K562 (cell line): ENCODE measurements at regions not wholly inside any gene's neighbourhood (a gene's known extent, or its start where the extent isn't known, plus 50 kb on each side); places are given as distances from the start of the nearest gene placed in this dataset.

Source experiments
- ATAC-seq: fragments of 200-7000 bp; cut with Tn5 transposase; 3 replicates; pipeline ENCODE4 v1.9.1; 2020; ENCODE audit warnings: moderate library complexity
- BruUV-seq: library from RNA; stranded (reverse); fragments of 400-500 nt; replicated peaks from 2 replicates; lab custom pipeline; 2021; lab: Mats Ljungman, UMichigan
- CTCF ChIA-PET: fragments of 300-600 bp; formaldehyde crosslinking; extraction: SDS; loops from one replicate; lab custom pipeline; 2021; ENCODE audit warnings: low intra/inter-chr PET ratio; lab: Yijun Ruan, JAX
- POLR2A ChIA-PET: fragments of 300-600, 350-650 bp; sonication (Branson Sonifier 250); formaldehyde crosslinking; extraction: SDS; loops from one replicate; lab custom pipeline; 2021; ENCODE audit warnings: antibody characterized with exemption, inconsistent platforms; lab: Yijun Ruan, JAX
- DNase-seq, 4 experiments: peaks; one replicate each; pipeline versions ENCODE4 v3.0.0 to v3.0.0-alpha.2; 2011 to 2018; ENCODE audit warnings: low spot score in 3 of 4, mixed read lengths in 3 of 4; ENCODE audit errors: extremely low read depth in 1 of 4
- FAIRE-seq: peaks from 2 replicates; lab custom pipeline; 2011; peaks lifted over from hg19 to GRCh38; lab: Jason Lieb, UNC
- H2AFZ ChIP-seq: 2 replicates; pipeline ENCODE4 v1.6.0; 2011; ENCODE audit warnings: low read depth, low read length, control low read depth, inconsistent platforms
- H3K27ac ChIP-seq: fragments of 200-600 bp; 3 replicates; pipeline ENCODE4 v1.8.0; 2011; ENCODE audit warnings: low read depth, mild to moderate bottlenecking, control low read depth, inconsistent platforms, low read length, moderate library complexity, mixed read lengths; ENCODE audit errors: extremely low read depth
- H3K27me3 ChIP-seq, 2 experiments: fragments of 300-600 bp in 1 of 2; 2 replicates in 1 of 2; 3 replicates in 1 of 2; pipeline versions ENCODE4 v1.6.0 to v1.8.0; 2011; ENCODE audit warnings: inconsistent platforms in 2 of 2, low read length in 2 of 2, mild to moderate bottlenecking in 1 of 2, mixed read lengths in 1 of 2, moderate library complexity in 1 of 2; ENCODE audit not compliant: control insufficient read depth in 2 of 2, insufficient read depth in 2 of 2
- H3K36me3 ChIP-seq: fragments of 300-600 bp; 3 replicates; pipeline ENCODE4 v1.8.0; 2011; ENCODE audit warnings: mild to moderate bottlenecking, low read length, inconsistent platforms; ENCODE audit not compliant: control insufficient read depth, insufficient read depth
- H3K4me1 ChIP-seq, 2 experiments: fragments of 200-600 bp in 1 of 2; replicated peaks in 1 of 2; 2 replicates in 1 of 2; 3 replicates in 1 of 2; pipeline versions ENCODE4 v1.5.1 to v1.8.0; 2011; ENCODE audit warnings: inconsistent platforms in 2 of 2, low read length in 2 of 2, mild to moderate bottlenecking in 1 of 2, mixed read lengths in 1 of 2, moderate library complexity in 1 of 2; ENCODE audit not compliant: control insufficient read depth in 2 of 2, insufficient read depth in 2 of 2
- H3K4me2 ChIP-seq: 2 replicates; pipeline ENCODE4 v1.6.1; 2011; ENCODE audit warnings: low read length, control low read depth, inconsistent platforms, mixed read lengths; ENCODE audit not compliant: insufficient read depth
- H3K4me3 ChIP-seq: fragments of 200-600 bp; sonication (generic), shearing (Covaris generic); 2 replicates; pipeline ENCODE4 v1.5.1; 2016; ENCODE audit warnings: control low read depth, inconsistent platforms
- H3K79me2 ChIP-seq: fragments of 200-600 bp; 3 replicates; pipeline ENCODE4 v1.8.0; 2011; ENCODE audit warnings: low read length, inconsistent platforms; ENCODE audit not compliant: control insufficient read depth, insufficient read depth
- H3K9ac ChIP-seq, 2 experiments: 2 replicates each; pipeline versions ENCODE4 v1.6.0 to v1.6.1; 2011; ENCODE audit warnings: low read depth in 2 of 2, low read length in 2 of 2, control low read depth in 1 of 2, inconsistent platforms in 1 of 2, mild to moderate bottlenecking in 1 of 2, mixed read lengths in 1 of 2; ENCODE audit not compliant: insufficient read depth in 1 of 2
- H3K9me1 ChIP-seq: one replicate; pipeline ENCODE4 v1.6.0; 2011; ENCODE audit warnings: inconsistent platforms, mild to moderate bottlenecking, low read length, moderate library complexity; ENCODE audit not compliant: control insufficient read depth, insufficient read depth
- H3K9me3 ChIP-seq: replicated peaks from 2 replicates; pipeline ENCODE4 v1.5.1; 2011; ENCODE audit warnings: low read depth, low read length, inconsistent platforms; ENCODE audit not compliant: control insufficient read depth, insufficient read depth
- H4K20me1 ChIP-seq: replicated peaks from 2 replicates; pipeline ENCODE4 v1.6.1; 2011; ENCODE audit warnings: low read length, inconsistent platforms, mixed read lengths; ENCODE audit not compliant: control insufficient read depth, insufficient read depth
- BMI1 ChIP-seq: fragments of 150-350 bp; IDR thresholded peaks from 2 replicates; pipeline ENCODE4 v1.6.1; 2014; ENCODE audit warnings: low read length
- CCAR2 ChIP-seq: fragments of 200-400 bp; formaldehyde crosslinking; IDR thresholded peaks from 2 replicates; pipeline ENCODE4 v1.6.1; 2017; ENCODE audit warnings: mild to moderate bottlenecking, low read depth, low read length
- CTCF ChIP-seq, 3 experiments: IDR thresholded peaks in 2 of 3; conservative IDR thresholded peaks in 1 of 3; 2 replicates each; pipeline ENCODE4 v1.5.1; 2011 to 2012; ENCODE audit warnings: low read length in 3 of 3, mild to moderate bottlenecking in 3 of 3, control low read depth in 2 of 3, improper control_type of control experiment in 1 of 3, inconsistent platforms in 1 of 3, low read depth in 1 of 3, mixed read lengths in 1 of 3, moderate library complexity in 1 of 3; ENCODE audit not compliant: insufficient read depth in 2 of 3
- RAD21 ChIP-seq, 2 experiments: fragments of 250-450 bp in 1 of 2; fragments of 450-650 bp in 1 of 2; sonication (Bioruptor Pico) in 1 of 2; formaldehyde crosslinking in 1 of 2; IDR thresholded peaks in 1 of 2; conservative IDR thresholded peaks in 1 of 2; 2 replicates each; pipeline versions ENCODE4 v1.4.0 to v1.8.0; 2020 to 2022; ENCODE audit warnings: mild to moderate bottlenecking in 2 of 2, moderate library complexity in 1 of 2
- REST ChIP-seq, 2 experiments: fragments of 450-650 bp; formaldehyde crosslinking in 1 of 2; IDR thresholded peaks; 2 replicates each; pipeline versions ENCODE4 v1.4.0 to v1.6.1; 2014 to 2020; ENCODE audit warnings: mild to moderate bottlenecking in 2 of 2, borderline replicate concordance in 1 of 2, low read depth in 1 of 2
- SP1 ChIP-seq: sonication (generic); formaldehyde crosslinking; IDR thresholded peaks from 2 replicates; pipeline ENCODE4 v1.8.1; 2022; ENCODE audit warnings: mild to moderate bottlenecking, missing genetic modification reagents
- TRIM28 ChIP-seq: fragments of 450-650 bp; IDR thresholded peaks from 2 replicates; pipeline ENCODE4 v1.6.1; 2017
- ZNF212 ChIP-seq: fragments of 450-650 bp; formaldehyde crosslinking; IDR thresholded peaks from 2 replicates; pipeline ENCODE4 v1.4.0; 2020; ENCODE audit warnings: mild to moderate bottlenecking
- WGBS: fragments of 100-300 bp; shearing (Covaris generic); methylation state at CpG from one replicate; pipeline ENCODE4 v1.1.6; 2016; ENCODE audit warnings: low coverage, mixed read lengths; ENCODE audit not compliant: insufficient coverage; ENCODE audit errors: missing lambda C conversion rate; 5-methylcytosine and 5-hydroxymethylcytosine counted together
- in situ Hi-C: fragments of 300-500 bp; cut with MboI; formaldehyde crosslinking; loops from 4 replicates; pipeline ENCODE4 v1.15.0; 2018; ENCODE audit warnings: inconsistent platforms, mixed read lengths
- intact Hi-C: fragments of 100-400 bp; cut with micrococcal nuclease; formaldehyde crosslinking; loops from 2 replicates; pipeline ENCODE4 v1.14.2; 2022

GRCh38 chr2:12126318-12126717 lies 379.9 kb downstream of the LPIN1 start:
- BruUV-seq: no TSS peak
- CTCF ChIA-PET: no interaction called here

More at GRCh38 chr2:12126318-12126717, 379.9 kb downstream of the LPIN1 start:
- no peak overlapping the region for H3K4me3 ChIP-seq
- TF ChIP-seq RAD21 (CRISPR knock-in tag; conservative IDR thresholded peaks at IDR 0.05 in 1 of 2, IDR thresholded peaks at IDR 0.05 in 1 of 2): peak in 1 of 2 experiments; percentile 53; a peak in 2 of 4 replicates
- TF ChIP-seq ZNF212 (CRISPR knock-in tag): no peak
- peak; percentile 34; the same call in 1 of the 2 replicates for TF ChIP-seq REST (IDR thresholded peaks at IDR 0.05; ENCODE audit: borderline replicate concordance)
- TF ChIP-seq REST (CRISPR knock-in tag; IDR thresholded peaks at IDR 0.05; ENCODE audit: low read depth): no peak
- no peak for TF ChIP-seq CCAR2
- TF ChIP-seq SP1: no peak
- TF ChIP-seq CTCF (IDR thresholded peaks at IDR 0.05 in 2 of 3, conservative IDR thresholded peaks at IDR 0.05 in 1 of 3; ENCODE audit: insufficient read depth in 2 of 3, low read depth in 1 of 3, low read length in 3 of 3): peak in 2 of 3 experiments; percentile 5 to 26; a peak in 2 of 6 replicates
- TF ChIP-seq TRIM28: no peak
- no peak for TF ChIP-seq BMI1
- peak; percentile 62 for ATAC-seq
- no peaks in the 10 kb centered on the region; a peak in 2 of 5 replicates for H3K27me3 ChIP-seq
- no peak overlapping the region for H3K9ac ChIP-seq
- H3K36me3 ChIP-seq: no peaks in the 10 kb centered on the region
- 6% methylated on average over 3 of the region's 3 CpGs for WGBS
- peak in 1 of 4 experiments; percentile 31 for DNase-seq
- POLR2A ChIA-PET: interaction anchor here (0.6 to 1.0 kb wide), 2 partner anchors 15 to 591 kb away, joined by 3 read pairs; partner anchors contain the start of gene TRIB2
- H3K27ac ChIP-seq: no peak overlapping the region
- H2AFZ ChIP-seq: no peak overlapping the region
- H3K79me2 ChIP-seq: no peaks in the 10 kb centered on the region
- no peak overlapping the region for H3K4me2 ChIP-seq
- H3K9me1 ChIP-seq: no peaks in the 10 kb centered on the region
- intact Hi-C loops: no loop called here
- no peaks in the 10 kb centered on the region for H4K20me1 ChIP-seq
- H3K9me3 ChIP-seq: no peaks in the 10 kb centered on the region
- H3K4me1 ChIP-seq: no peaks in the 10 kb centered on the region; a peak in 2 of 5 replicates
- peak; percentile 77 for FAIRE-seq
- in situ Hi-C loops: no loop called here
